ENCODE measurements at regions not wholly inside any gene's neighbourhood (a gene's known extent, or its start where the extent isn't known, plus 50 kb on each side); places are given as distances from the start of the nearest gene placed in this dataset.

DNA sequence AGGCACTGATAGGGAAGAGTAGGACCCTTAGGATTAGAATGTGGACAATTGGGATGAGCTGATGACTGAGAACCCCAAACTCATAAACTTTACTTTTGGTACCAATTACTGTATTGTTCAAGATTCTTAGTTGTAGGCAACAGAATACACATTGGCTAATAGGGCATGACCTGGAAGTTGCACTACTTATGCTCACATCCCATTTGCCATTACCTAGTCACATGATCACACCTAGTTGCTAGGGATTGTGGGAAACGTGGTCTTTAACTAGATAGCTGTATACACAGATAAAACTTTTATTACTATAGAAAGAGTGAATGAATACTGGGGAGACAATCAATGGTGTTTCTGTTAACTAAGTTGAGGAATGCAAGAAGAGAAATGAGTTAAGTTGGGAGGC is 113.4 kb upstream of the AKIRIN2 start:
- TF ChIP-seq POLR2A (IDR thresholded peaks at IDR 0.05) = no peak
- no peak for TF ChIP-seq CTCF (IDR thresholded peaks at IDR 0.05)
- TF ChIP-seq EP300 (IDR thresholded peaks at IDR 0.05) = no peak
- no peak for TF ChIP-seq POLR2AphosphoS5 (IDR thresholded peaks at IDR 0.05)
